ENCODE measurements at regions not wholly inside any gene's neighbourhood (a gene's known extent, or its start where the extent isn't known, plus 50 kb on each side); places are given as distances from the start of the nearest gene placed in this dataset.

DNA sequence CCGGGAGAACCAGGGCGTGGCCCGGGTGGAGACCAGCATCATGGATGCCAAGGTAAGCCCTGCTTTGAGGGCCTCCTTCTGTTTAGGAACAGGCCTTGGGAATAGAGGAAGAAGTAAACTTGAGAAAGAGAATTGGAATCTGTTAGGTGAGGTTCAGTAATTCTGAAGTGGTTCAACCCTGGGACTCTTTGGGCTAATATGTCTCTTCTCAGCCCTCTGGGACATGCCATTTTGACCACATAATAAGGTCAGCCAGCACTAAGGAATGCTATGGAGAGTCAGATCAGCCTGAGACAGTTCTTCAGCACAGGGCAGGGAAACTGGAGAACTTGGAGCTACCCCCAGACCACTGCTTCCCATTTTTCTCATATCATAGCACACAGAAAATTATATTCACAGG is 63.3 kb upstream of the PRPS1 start:
- Histone ChIP-seq H3K4me1 (no peaks in the 10 kb centered on the region), H3K27me3 (peaks cover 0 to 4% (median 0%) of the 10 kb centered on the region in 4 donors), H3K27ac (replicated peaks in 1 of 4) (no peak overlapping the region), H3K4me3 (no peak overlapping the region), H3K9me3 (no peaks in the 10 kb centered on the region), H3K36me3 (no peaks in the 10 kb centered on the region)
- no peak for DNase-seq (ENCODE audit: extremely low spot score)
- TF ChIP-seq, protein P1, sequence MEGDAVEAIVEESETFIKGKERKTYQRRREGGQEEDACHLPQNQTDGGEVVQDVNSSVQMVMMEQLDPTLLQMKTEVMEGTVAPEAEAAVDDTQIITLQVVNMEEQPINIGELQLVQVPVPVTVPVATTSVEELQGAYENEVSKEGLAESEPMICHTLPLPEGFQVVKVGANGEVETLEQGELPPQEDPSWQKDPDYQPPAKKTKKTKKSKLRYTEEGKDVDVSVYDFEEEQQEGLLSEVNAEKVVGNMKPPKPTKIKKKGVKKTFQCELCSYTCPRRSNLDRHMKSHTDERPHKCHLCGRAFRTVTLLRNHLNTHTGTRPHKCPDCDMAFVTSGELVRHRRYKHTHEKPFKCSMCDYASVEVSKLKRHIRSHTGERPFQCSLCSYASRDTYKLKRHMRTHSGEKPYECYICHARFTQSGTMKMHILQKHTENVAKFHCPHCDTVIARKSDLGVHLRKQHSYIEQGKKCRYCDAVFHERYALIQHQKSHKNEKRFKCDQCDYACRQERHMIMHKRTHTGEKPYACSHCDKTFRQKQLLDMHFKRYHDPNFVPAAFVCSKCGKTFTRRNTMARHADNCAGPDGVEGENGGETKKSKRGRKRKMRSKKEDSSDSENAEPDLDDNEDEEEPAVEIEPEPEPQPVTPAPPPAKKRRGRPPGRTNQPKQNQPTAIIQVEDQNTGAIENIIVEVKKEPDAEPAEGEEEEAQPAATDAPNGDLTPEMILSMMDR (IDR thresholded peaks at IDR 0.05), result no peak
- TF ChIP-seq EP300 (IDR thresholded peaks at IDR 0.05) (no peak), POLR2A (IDR thresholded peaks at IDR 0.05; ENCODE audit: low read depth) (no peak), POLR2AphosphoS5 (IDR thresholded peaks at IDR 0.05) (no peak)
- intact Hi-C loops (cut with DNase I), result no loop called here
- 96% methylated on average over 3 of the region's 3 CpGs for WGBS

DNA sequence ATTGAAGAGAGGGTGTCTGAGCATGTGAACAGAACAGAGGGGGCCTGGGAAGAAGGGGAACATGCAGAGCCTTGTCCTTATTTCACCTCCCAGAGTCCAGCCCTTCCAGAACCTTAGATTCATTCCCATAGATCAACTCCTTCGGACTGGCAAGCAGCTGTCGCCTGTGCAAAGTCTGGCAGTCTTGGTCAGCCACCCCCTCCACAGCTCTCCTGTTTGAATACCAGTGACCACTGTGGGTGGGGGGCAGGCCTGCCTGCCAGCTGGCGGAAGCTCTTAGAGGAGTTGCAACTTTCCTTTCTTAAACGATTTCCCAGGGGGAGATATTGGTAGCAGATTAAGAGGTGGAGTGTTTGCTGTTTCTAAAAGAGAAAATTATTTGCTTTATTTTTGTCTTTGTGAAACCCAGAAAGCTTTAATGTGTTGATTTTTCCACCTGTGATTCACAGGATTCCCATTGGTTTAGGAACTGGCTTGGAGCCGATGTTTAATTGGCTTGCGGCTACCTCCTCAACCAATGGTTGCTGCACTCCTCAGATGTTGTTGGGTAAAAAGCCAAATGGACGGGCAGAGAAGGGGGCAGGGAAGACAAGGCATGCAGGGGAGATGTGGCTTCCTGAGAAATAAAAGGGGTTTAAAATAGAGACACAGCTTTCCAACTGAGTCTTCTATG is 62.2 kb upstream of the PRPS1 start:
- intact Hi-C loops (cut with DNase I), result no loop called here
- Histone ChIP-seq H3K27ac (replicated peaks in 1 of 4) (no peak overlapping the region), H3K27me3 (peaks cover 0 to 7% (median 0%) of the 10 kb centered on the region in 4 donors), H3K4me1 (no peaks in the 10 kb centered on the region), H3K9me3 (no peaks in the 10 kb centered on the region), H3K36me3 (no peaks in the 10 kb centered on the region), H3K4me3 (no peak overlapping the region)
- WGBS, result 55% methylated on average over 5 of the region's 7 CpGs
- no peak for DNase-seq (ENCODE audit: extremely low spot score)
- TF ChIP-seq, protein P1 (IDR thresholded peaks at IDR 0.05), result no peak
- no peak for TF ChIP-seq POLR2A (IDR thresholded peaks at IDR 0.05; ENCODE audit: low read depth)
- TF ChIP-seq POLR2AphosphoS5 (IDR thresholded peaks at IDR 0.05), result no peak
- TF ChIP-seq EP300 (IDR thresholded peaks at IDR 0.05), result no peak

DNA sequence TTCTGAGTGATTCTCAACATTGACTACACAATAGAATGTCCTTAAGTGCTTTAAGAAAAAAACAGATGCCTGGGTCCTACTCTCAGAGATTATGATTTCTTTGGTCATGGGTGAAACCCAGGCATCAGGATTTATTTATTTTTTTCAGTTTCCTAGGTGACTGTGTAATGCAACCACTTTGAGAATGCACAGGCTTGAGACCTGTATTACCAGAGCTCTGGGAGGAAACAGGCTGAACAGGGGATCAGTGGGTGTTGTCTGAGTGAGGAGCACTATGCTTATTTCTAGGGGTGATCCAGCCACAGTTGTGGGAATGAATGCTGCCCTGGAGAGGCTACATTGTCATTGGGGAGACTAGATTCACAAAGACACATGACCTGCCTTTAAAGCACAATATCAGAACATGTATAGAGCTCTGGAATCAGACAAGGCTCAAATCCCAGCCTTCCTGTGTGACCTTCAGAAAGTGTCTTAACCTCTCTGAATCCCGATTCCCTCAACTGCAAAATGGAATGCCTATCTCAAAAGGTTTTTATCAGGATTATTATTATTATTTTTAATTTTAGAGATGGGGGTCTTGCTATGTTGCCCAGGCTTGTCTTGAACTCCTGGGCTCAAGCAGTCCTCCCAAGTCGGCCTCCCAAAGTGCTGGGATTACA is 61.6 kb upstream of the PRPS1 start:
- WGBS, result 79% methylated on average over 2 of the region's 2 CpGs
- H3K27me3 ChIP-seq, result peaks cover 0 to 9% (median 0%) of the 10 kb centered on the region in 4 donors
- no peak overlapping the region for H3K4me3 ChIP-seq
- no peaks in the 10 kb centered on the region for H3K36me3 ChIP-seq
- H3K27ac ChIP-seq (replicated peaks in 1 of 4), result no peak overlapping the region
- intact Hi-C loops (cut with DNase I), result no loop called here
- H3K4me1 ChIP-seq, result no peaks in the 10 kb centered on the region
- DNase-seq (ENCODE audit: extremely low spot score), result no peak
- TF ChIP-seq, protein P1 (IDR thresholded peaks at IDR 0.05), result no peak
- no peaks in the 10 kb centered on the region for H3K9me3 ChIP-seq

DNA sequence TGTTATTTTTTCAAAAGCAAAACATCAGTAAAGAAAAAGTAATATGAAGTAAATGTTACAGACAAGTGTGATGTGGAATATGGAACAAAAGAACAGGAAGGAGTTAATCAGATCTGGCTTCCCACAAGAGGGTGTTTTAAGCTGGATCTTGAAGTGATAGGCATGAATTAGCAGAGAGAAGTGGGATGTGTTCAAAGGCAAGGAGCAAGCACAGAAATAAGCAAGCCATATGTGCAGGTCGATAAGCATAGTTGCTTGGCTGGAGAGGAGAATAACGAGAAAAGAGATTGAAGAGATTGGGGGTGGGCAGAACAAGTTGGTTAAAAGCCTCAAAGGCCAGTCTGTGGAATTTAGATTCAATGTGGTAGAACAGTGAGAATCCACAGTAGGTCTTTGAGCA is 60.9 kb upstream of the PRPS1 start:
- intact Hi-C loops (cut with DNase I), result no loop called here
- TF ChIP-seq, protein P1 (IDR thresholded peaks at IDR 0.05), result no peak
- TF ChIP-seq POLR2A (IDR thresholded peaks at IDR 0.05; ENCODE audit: low read depth) (no peak), POLR2AphosphoS5 (IDR thresholded peaks at IDR 0.05) (no peak), EP300 (IDR thresholded peaks at IDR 0.05) (no peak)
- WGBS, result 53% methylated on average over 2 of the region's 2 CpGs
- Histone ChIP-seq H3K27me3 (peaks cover 0 to 9% (median 0%) of the 10 kb centered on the region in 4 donors), H3K27ac (replicated peaks in 1 of 4) (no peak overlapping the region), H3K4me1 (no peaks in the 10 kb centered on the region), H3K4me3 (no peak overlapping the region), H3K36me3 (no peaks in the 10 kb centered on the region), H3K9me3 (no peaks in the 10 kb centered on the region)
- DNase-seq (ENCODE audit: extremely low spot score), result no peak

Data from esophagus muscularis mucosa (tissue), 4 donors.